Choroid plexus epithelial cell (primary cell): ENCODE measurements at regions not wholly inside any gene's neighbourhood (a gene's known extent, or its start where the extent isn't known, plus 50 kb on each side); places are given as distances from the start of the nearest gene placed in this dataset.
A peak's percentile ranks its signal among the peaks of the same experiment; 100 is the strongest.

Source experiments
- DNase-seq: peaks from one replicate; pipeline ENCODE4 v3.0.0-alpha.2; 2010; ENCODE audit warnings: low read depth
- H3K4me3 ChIP-seq: 2 replicates; pipeline ENCODE4 v1.5.1; 2011; ENCODE audit warnings: low read depth, mild to moderate bottlenecking, control low read depth, low read length, moderate library complexity
- TF ChIP-seq, protein P1 (sequence below): conservative IDR thresholded peaks from 2 replicates; pipeline ENCODE4 v1.5.1; 2011; ENCODE audit warnings: low read depth, mild to moderate bottlenecking, control low read depth, inconsistent platforms, low read length, moderate library complexity

GRCh38 chr3:70737666-70738290 is 425.3 kb upstream of the MDFIC2 start:
- DNase-seq = no peak
- TF ChIP-seq, protein P1, sequence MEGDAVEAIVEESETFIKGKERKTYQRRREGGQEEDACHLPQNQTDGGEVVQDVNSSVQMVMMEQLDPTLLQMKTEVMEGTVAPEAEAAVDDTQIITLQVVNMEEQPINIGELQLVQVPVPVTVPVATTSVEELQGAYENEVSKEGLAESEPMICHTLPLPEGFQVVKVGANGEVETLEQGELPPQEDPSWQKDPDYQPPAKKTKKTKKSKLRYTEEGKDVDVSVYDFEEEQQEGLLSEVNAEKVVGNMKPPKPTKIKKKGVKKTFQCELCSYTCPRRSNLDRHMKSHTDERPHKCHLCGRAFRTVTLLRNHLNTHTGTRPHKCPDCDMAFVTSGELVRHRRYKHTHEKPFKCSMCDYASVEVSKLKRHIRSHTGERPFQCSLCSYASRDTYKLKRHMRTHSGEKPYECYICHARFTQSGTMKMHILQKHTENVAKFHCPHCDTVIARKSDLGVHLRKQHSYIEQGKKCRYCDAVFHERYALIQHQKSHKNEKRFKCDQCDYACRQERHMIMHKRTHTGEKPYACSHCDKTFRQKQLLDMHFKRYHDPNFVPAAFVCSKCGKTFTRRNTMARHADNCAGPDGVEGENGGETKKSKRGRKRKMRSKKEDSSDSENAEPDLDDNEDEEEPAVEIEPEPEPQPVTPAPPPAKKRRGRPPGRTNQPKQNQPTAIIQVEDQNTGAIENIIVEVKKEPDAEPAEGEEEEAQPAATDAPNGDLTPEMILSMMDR = no peak
- no peak overlapping the region for H3K4me3 ChIP-seq

DNA sequence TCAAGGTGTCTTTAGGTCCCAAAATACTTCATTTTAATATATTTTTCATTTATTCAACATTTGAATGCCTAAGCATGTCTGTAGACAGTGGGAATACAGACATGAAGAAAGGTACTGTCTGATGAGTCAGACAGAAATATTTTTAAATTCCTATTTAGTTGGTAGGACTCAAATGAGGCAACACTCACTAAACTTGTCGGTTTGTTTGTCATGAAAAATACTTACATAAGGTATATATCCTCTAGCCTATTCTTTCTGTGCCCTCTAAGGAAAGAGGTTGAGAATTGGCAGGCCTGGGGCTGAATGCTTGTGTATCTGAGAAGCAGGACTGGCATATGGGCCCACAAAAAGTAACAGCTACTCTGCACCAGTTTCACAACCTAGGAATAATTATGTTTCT is 423.6 kb upstream of the MDFIC2 start:
- no peak overlapping the region for H3K4me3 ChIP-seq
- peak; percentile 67 for DNase-seq
- TF ChIP-seq, protein P1 = no peak

- TF ChIP-seq, protein P1 = no peak
- no peak overlapping the region for H3K4me3 ChIP-seq
- no peak for DNase-seq
These were observed 422.3 kb upstream of the MDFIC2 start for GRCh38 chr3:70734756-70735155.

DNA sequence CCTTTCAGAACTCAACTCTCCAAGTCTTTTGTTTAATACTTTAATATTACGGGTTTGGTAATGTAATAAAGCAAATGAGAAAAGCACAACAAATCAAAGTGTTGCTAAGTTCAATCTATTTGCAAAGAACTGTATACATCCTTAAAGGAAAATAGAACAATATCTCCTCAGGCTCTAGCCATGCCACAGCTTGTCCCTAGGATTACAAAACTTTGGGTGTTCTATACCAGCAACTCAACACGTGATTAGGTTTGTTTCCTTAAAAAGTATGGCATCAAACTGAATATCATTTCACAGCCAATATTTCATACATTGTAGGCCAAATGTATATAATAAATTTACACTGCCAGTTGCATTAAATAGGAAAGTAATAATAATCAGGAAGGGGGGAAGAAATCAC is 418.6 kb upstream of the MDFIC2 start:
- H3K4me3 ChIP-seq = no peak overlapping the region
- no peak for DNase-seq
- TF ChIP-seq, protein P1 = no peak

DNA sequence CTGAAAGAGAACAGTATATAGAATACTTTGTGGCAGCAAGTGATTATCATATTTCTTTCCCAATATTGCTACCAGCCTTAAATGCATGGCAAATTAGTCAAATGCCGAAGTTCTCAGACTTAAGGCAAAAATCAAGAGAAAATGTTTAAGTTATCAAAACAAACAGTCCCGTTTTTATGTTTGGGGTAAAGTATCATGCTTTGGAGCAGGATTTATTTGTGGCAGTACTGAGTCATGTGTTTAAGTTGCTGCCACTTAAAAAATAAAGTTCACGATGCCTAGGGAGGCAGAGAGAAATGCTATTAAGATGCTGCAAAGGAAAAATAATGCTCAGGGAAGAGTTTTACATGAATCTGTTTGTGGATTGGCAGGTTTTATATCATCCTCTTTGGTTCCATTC is 417.4 kb upstream of the MDFIC2 start:
- DNase-seq = no peak
- no peak overlapping the region for H3K4me3 ChIP-seq
- TF ChIP-seq, protein P1 = no peak

DNA sequence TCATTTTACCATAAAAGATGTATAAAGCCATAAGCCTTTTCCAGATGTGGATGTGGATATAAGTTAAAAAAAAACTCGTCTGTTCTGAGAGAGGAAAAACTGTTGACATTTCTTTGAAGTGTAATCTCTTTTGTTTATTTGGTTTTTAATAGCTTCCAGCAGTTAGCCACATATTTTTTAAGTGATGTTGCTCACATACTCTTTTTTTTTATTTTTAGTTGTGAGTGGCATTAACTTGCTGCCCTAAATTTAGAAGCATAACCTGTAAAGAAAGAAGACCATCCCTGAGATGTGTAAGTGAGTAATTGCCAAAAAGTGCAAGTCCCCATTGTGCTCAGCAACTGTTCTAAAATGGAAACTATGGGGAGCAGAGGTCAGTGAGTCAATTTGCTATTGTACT is 415.9 kb upstream of the MDFIC2 start:
- TF ChIP-seq, protein P1 = no peak
- DNase-seq = peak; percentile 54
- H3K4me3 ChIP-seq = no peak overlapping the region

DNA sequence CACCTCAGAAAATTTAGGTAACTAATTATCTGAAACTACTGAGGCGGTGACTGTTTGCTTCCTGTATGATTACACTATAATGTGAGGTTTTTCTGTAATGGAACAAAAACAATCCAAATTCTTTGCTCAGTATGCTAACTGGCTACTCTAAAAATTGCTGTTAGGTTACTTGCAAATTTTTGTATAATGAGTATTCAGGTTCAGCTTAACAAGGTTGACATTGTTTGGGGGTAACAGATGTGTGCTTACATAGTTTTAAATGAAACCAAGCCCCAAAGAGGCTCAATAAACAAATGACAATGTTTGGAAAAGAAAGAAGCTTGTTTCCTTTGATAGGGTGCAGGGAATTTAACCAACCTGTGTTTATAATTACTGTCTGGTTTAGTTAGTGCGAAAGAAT is 414.5 kb upstream of the MDFIC2 start:
- no peak overlapping the region for H3K4me3 ChIP-seq
- peak; percentile 49 for DNase-seq
- TF ChIP-seq, protein P1 = no peak
